HL-60 (cell line): ENCODE measurements at regions not wholly inside any gene's neighbourhood (a gene's known extent, or its start where the extent isn't known, plus 50 kb on each side); places are given as distances from the start of the nearest gene placed in this dataset.

ENCODE experiments used
- DNase-seq, 2 experiments: peaks; one replicate each; pipeline ENCODE4 v3.0.0-alpha.2; 2010 to 2020; ENCODE audit warnings: low read depth in 1 of 2, low spot score in 1 of 2
- H3K27ac ChIP-seq: fragments of 250-450 bp; sonication (Bioruptor Pico); replicated peaks from 2 replicates; pipeline ENCODE4 v1.5.1; 2020; ENCODE audit warnings: mild to moderate bottlenecking, moderate library complexity
- H3K27me3 ChIP-seq: fragments of 250-450 bp; sonication (Bioruptor Pico); 2 replicates; pipeline ENCODE4 v1.5.1; 2021; ENCODE audit warnings: mild to moderate bottlenecking, moderate library complexity; ENCODE audit not compliant: insufficient read depth, poor library complexity, severe bottlenecking
- H3K4me3 ChIP-seq: replicated peaks from 2 replicates; pipeline ENCODE4 v1.5.1; 2011; ENCODE audit warnings: mild to moderate bottlenecking, control low read depth, low read length; ENCODE audit not compliant: insufficient read depth
- GABPA ChIP-seq: IDR thresholded peaks from 2 replicates; pipeline ENCODE4 v1.6.1; 2012; ENCODE audit warnings: low read depth
- POLR2AphosphoS5 ChIP-seq: IDR thresholded peaks from 2 replicates; pipeline ENCODE4 v1.6.1; 2012; ENCODE audit warnings: low read depth
- REST ChIP-seq: IDR thresholded peaks from 2 replicates; pipeline ENCODE4 v1.6.1; 2012; ENCODE audit warnings: low read depth; ENCODE audit not compliant: insufficient replicate concordance
- SPI1 ChIP-seq: IDR thresholded peaks from 2 replicates; pipeline ENCODE4 v1.6.1; 2012; ENCODE audit warnings: low read depth, mild to moderate bottlenecking, borderline replicate concordance
- TF ChIP-seq, protein P1 (sequence below): IDR thresholded peaks from one replicate; pipeline ENCODE4 v1.5.1; 2011; ENCODE audit warnings: low read length, control low read depth, inconsistent platforms; ENCODE audit not compliant: insufficient read depth

DNA sequence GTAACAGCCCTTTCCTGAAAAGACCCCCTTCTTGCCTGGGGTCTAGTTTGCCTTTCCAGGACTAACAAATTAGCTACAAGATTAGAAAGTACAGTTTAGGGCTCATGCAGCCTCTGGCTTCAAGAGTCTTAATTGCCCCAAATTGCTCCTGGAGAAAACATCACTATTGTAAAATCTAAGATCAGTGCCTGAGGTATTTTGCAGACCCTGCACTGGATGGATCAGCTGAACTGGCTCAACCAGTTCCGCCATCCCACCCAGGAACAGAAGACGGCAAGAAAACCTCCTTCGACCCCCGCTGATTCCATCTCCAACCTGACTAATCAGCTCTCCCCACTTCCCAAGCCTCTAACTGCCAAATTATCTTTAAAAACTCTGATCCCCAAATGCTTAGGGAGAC is 236.5 kb upstream of the KCNG1 start:
- TF ChIP-seq, protein P1, sequence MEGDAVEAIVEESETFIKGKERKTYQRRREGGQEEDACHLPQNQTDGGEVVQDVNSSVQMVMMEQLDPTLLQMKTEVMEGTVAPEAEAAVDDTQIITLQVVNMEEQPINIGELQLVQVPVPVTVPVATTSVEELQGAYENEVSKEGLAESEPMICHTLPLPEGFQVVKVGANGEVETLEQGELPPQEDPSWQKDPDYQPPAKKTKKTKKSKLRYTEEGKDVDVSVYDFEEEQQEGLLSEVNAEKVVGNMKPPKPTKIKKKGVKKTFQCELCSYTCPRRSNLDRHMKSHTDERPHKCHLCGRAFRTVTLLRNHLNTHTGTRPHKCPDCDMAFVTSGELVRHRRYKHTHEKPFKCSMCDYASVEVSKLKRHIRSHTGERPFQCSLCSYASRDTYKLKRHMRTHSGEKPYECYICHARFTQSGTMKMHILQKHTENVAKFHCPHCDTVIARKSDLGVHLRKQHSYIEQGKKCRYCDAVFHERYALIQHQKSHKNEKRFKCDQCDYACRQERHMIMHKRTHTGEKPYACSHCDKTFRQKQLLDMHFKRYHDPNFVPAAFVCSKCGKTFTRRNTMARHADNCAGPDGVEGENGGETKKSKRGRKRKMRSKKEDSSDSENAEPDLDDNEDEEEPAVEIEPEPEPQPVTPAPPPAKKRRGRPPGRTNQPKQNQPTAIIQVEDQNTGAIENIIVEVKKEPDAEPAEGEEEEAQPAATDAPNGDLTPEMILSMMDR, result no peak
- no peak for TF ChIP-seq REST
- no peak for TF ChIP-seq SPI1
- no peak for TF ChIP-seq GABPA
- no peak for TF ChIP-seq POLR2AphosphoS5
- H3K27ac ChIP-seq, result no peak overlapping the region
- DNase-seq, result no peak
- no peaks in the 10 kb centered on the region for H3K27me3 ChIP-seq
- H3K4me3 ChIP-seq, result no peak overlapping the region

- DNase-seq, result no peak
- H3K27ac ChIP-seq, result no peak overlapping the region
- TF ChIP-seq SPI1 (no peak), REST (no peak), GABPA (no peak), POLR2AphosphoS5 (no peak)
- TF ChIP-seq, protein P1, result no peak
- H3K4me3 ChIP-seq, result no peak overlapping the region
- H3K27me3 ChIP-seq, result no peaks in the 10 kb centered on the region
Measured at GRCh38 chr20:51258582-51259165, 235.8 kb upstream of the KCNG1 start.

DNA sequence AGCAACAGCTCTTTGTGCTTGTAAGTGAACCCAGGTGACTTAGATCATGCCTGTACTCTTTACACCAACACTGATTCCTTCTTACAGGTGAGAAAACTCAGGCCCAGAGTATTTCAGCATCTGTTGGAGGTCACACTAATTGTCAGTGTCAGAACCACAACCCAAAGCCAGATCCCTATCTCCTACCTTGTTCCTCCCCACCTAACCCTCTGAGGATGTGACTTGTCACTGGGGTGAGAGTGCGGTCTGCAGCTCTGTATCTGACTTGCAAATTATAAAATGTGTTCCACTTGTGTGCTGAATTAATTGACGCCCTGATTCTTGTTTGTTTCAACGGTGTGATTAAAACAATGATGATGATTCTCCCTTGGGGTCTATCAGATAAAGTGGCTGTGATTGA is 232.5 kb upstream of the KCNG1 start:
- H3K27ac ChIP-seq, result no peak overlapping the region
- no peak for DNase-seq
- H3K4me3 ChIP-seq, result no peak overlapping the region
- TF ChIP-seq SPI1, result no peak
- TF ChIP-seq GABPA, result no peak
- no peak for TF ChIP-seq POLR2AphosphoS5
- TF ChIP-seq REST, result no peak
- TF ChIP-seq, protein P1, result no peak
- no peaks in the 10 kb centered on the region for H3K27me3 ChIP-seq
